ENCODE measurements at regions not wholly inside any gene's neighbourhood (a gene's known extent, or its start where the extent isn't known, plus 50 kb on each side); places are given as distances from the start of the nearest gene placed in this dataset.

GRCh38 chr15:72971766-72972165 lies 80.5 kb upstream of the NEO1 start:
- Histone ChIP-seq H3K27me3 (no peaks in the 10 kb centered on the region), H3K4me1 (peaks cover 5 to 10% of the 10 kb centered on the region in 2 donors), H3K4me3 (peak overlapping the region in 1 of 2 donors; percentile 54), H3K9me3 (no peaks in the 10 kb centered on the region), H3K27ac (peak overlapping the region; percentile 50 to 68), H3K36me3 (no peaks in the 10 kb centered on the region)
- TF ChIP-seq CTCF (IDR thresholded peaks at IDR 0.05) = no peak
- intact Hi-C loops (cut with DNase I) = no loop called here
- no peak for DNase-seq (ENCODE audit: low spot score in 2 of 2)

GRCh38 chr15:72970933-72971760 lies 81.1 kb upstream of the NEO1 start:
- Histone ChIP-seq H3K4me1 (peaks cover 5 to 10% of the 10 kb centered on the region in 2 donors), H3K27ac (peak overlapping the region; percentile 50 to 68), H3K4me3 (peak overlapping the region in 1 of 2 donors; percentile 54), H3K9me3 (no peaks in the 10 kb centered on the region), H3K36me3 (no peaks in the 10 kb centered on the region), H3K27me3 (no peaks in the 10 kb centered on the region)
- no peak for DNase-seq (ENCODE audit: low spot score in 2 of 2)
- no peak for TF ChIP-seq CTCF (IDR thresholded peaks at IDR 0.05)
- intact Hi-C loops (cut with DNase I) = no loop called here

GRCh38 chr15:72968531-72968922 lies 83.7 kb upstream of the NEO1 start:
- H3K36me3 ChIP-seq = no peaks in the 10 kb centered on the region
- DNase-seq (ENCODE audit: low spot score in 2 of 2) = no peak
- intact Hi-C loops (cut with DNase I) = no loop called here
- H3K4me3 ChIP-seq = no peak overlapping the region
- H3K27ac ChIP-seq = no peak overlapping the region
- no peaks in the 10 kb centered on the region for H3K9me3 ChIP-seq
- TF ChIP-seq CTCF (IDR thresholded peaks at IDR 0.05) = no peak
- no peaks in the 10 kb centered on the region for H3K27me3 ChIP-seq
- peaks cover 5 to 10% of the 10 kb centered on the region in 2 donors for H3K4me1 ChIP-seq

GRCh38 chr15:72967811-72968530 lies 84.3 kb upstream of the NEO1 start:
- intact Hi-C loops (cut with DNase I) = no loop called here
- Histone ChIP-seq H3K4me3 (no peak overlapping the region), H3K9me3 (no peaks in the 10 kb centered on the region), H3K27ac (no peak overlapping the region), H3K27me3 (no peaks in the 10 kb centered on the region), H3K36me3 (no peaks in the 10 kb centered on the region), H3K4me1 (peaks cover 5 to 10% of the 10 kb centered on the region in 2 donors)
- TF ChIP-seq CTCF (IDR thresholded peaks at IDR 0.05) = no peak
- no peak for DNase-seq (ENCODE audit: low spot score in 2 of 2)

GRCh38 chr15:72967397-72967796 lies 84.9 kb upstream of the NEO1 start:
- Histone ChIP-seq H3K9me3 (no peaks in the 10 kb centered on the region), H3K27me3 (no peaks in the 10 kb centered on the region), H3K36me3 (no peaks in the 10 kb centered on the region), H3K27ac (no peak overlapping the region), H3K4me3 (no peak overlapping the region), H3K4me1 (peaks cover 5 to 10% of the 10 kb centered on the region in 2 donors)
- DNase-seq (ENCODE audit: low spot score in 2 of 2) = no peak
- intact Hi-C loops (cut with DNase I) = no loop called here
- TF ChIP-seq CTCF (IDR thresholded peaks at IDR 0.05) = no peak

Data from ascending aorta (tissue), 2 donors.